H1 (cell line): ENCODE measurements at regions not wholly inside any gene's neighbourhood (a gene's known extent, or its start where the extent isn't known, plus 50 kb on each side); places are given as distances from the start of the nearest gene placed in this dataset.

ENCODE experiments used
- CHD1 ChIP-seq: IDR thresholded peaks from 2 replicates; pipeline ENCODE4 v1.6.1; 2012; ENCODE audit warnings: low read depth, low read length, improper control_type of control experiment
- CTCF ChIP-seq, 3 experiments: IDR thresholded peaks; 1 replicate in 2 of 3; 2 replicates in 1 of 3; pipeline versions ENCODE4 v1.5.1 to v1.6.1; 2011; ENCODE audit warnings: low read length in 3 of 3, mild to moderate bottlenecking in 3 of 3, inconsistent platforms in 2 of 3, low read depth in 1 of 3, moderate library complexity in 1 of 3; ENCODE audit not compliant: insufficient read depth in 1 of 3; ENCODE audit errors: control extremely low read depth in 1 of 3
- EP300 ChIP-seq, 2 experiments: IDR thresholded peaks; 1 replicate in 1 of 2; 2 replicates in 1 of 2; pipeline ENCODE4 v1.6.1; 2011 to 2012; ENCODE audit warnings: low read depth in 2 of 2, low read length in 2 of 2, mild to moderate bottlenecking in 2 of 2, borderline replicate concordance in 1 of 2, inconsistent platforms in 1 of 2, moderate library complexity in 1 of 2
- EZH2 ChIP-seq: fragments of 200-600 bp; sonication (generic); IDR thresholded peaks from 2 replicates; pipeline ENCODE4 v1.7.1; 2012; ENCODE audit warnings: low read depth, mild to moderate bottlenecking, moderate library complexity, low read length, inconsistent platforms; ENCODE audit not compliant: severe bottlenecking
- JUN ChIP-seq: IDR thresholded peaks from 2 replicates; pipeline ENCODE4 v1.6.1; 2011; ENCODE audit warnings: low read depth, mild to moderate bottlenecking, improper control_type of control experiment, low read length
- POLR2A ChIP-seq, 2 experiments: IDR thresholded peaks; 1 replicate in 1 of 2; 2 replicates in 1 of 2; pipeline ENCODE4 v1.6.1; 2011; ENCODE audit warnings: low read depth in 2 of 2, low read length in 2 of 2, mild to moderate bottlenecking in 2 of 2; ENCODE audit errors: control extremely low read depth in 1 of 2
- POLR2AphosphoS5 ChIP-seq: IDR thresholded peaks from 2 replicates; pipeline ENCODE4 v1.6.1; 2011; ENCODE audit warnings: low read depth, low read length
- RBBP5 ChIP-seq: IDR thresholded peaks from 2 replicates; pipeline ENCODE4 v1.7.1; 2012; ENCODE audit warnings: low read depth, mild to moderate bottlenecking, inconsistent platforms, low read length, moderate library complexity, borderline replicate concordance
- SP4 ChIP-seq: IDR thresholded peaks from 2 replicates; pipeline ENCODE4 v1.6.1; 2012; ENCODE audit warnings: low read length, inconsistent platforms
- SUZ12 ChIP-seq: fragments of 200-600 bp; sonication (generic); IDR thresholded peaks from 2 replicates; pipeline ENCODE4 v1.6.1; 2012; ENCODE audit warnings: mild to moderate bottlenecking, inconsistent platforms, low read length, moderate library complexity, mixed read lengths
- TBP ChIP-seq: IDR thresholded peaks from 2 replicates; pipeline ENCODE4 v1.6.1; 2011; ENCODE audit warnings: low read depth, low read length, improper control_type of control experiment
- USF2 ChIP-seq: IDR thresholded peaks from 2 replicates; pipeline ENCODE4 v1.6.1; 2011; ENCODE audit warnings: low read length, improper control_type of control experiment
- ZNF274 ChIP-seq: IDR thresholded peaks from 2 replicates; pipeline ENCODE4 v1.7.0; 2012; ENCODE audit warnings: low read length, borderline replicate concordance; ENCODE audit errors: extremely low read depth

- no peak for TF ChIP-seq POLR2A (IDR thresholded peaks at IDR 0.05; ENCODE audit: control extremely low read depth in 1 of 2, low read depth in 2 of 2, low read length in 2 of 2)
- no peak for TF ChIP-seq CTCF (IDR thresholded peaks at IDR 0.05; ENCODE audit: control extremely low read depth in 1 of 3, insufficient read depth in 1 of 3, low read depth in 1 of 3, low read length in 3 of 3)
- TF ChIP-seq USF2: no peak
- TF ChIP-seq EP300 (IDR thresholded peaks at IDR 0.05; ENCODE audit: borderline replicate concordance in 1 of 2, low read depth in 2 of 2, low read length in 2 of 2): no peak
- no peak for TF ChIP-seq POLR2AphosphoS5
- TF ChIP-seq SUZ12: no peak
- no peak for TF ChIP-seq JUN
- TF ChIP-seq CHD1: no peak
- TF ChIP-seq EZH2: no peak
- no peak for TF ChIP-seq SP4
- TF ChIP-seq ZNF274: no peak
- no peak for TF ChIP-seq RBBP5
- no peak for TF ChIP-seq TBP
These were observed 158.1 kb upstream of the SPATS2L start for GRCh38 chr2:200148366-200148765.
